ENCODE measurements at regions not wholly inside any gene's neighbourhood (a gene's known extent, or its start where the extent isn't known, plus 50 kb on each side); places are given as distances from the start of the nearest gene placed in this dataset.

DNA sequence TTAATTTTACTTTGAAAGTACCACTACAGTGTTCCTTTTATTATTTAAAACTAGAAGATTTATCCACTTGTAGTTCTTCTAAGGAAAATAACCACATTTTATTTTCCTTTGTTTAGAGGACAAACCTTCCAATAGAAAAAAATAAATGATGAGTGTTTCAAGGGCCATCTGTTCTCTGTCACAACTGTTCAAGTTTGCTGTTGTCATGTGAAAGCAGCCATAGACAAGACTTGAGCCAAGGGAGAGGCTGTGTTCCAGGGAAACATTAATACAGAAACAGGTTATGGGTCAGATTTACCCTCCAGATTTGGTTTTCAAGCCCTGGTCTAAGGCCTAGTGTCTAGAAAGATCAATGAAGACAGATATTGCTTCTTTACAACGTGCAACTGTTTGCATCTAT, 463.6 kb downstream of the C6orf118 start:
- TF ChIP-seq, protein P1, sequence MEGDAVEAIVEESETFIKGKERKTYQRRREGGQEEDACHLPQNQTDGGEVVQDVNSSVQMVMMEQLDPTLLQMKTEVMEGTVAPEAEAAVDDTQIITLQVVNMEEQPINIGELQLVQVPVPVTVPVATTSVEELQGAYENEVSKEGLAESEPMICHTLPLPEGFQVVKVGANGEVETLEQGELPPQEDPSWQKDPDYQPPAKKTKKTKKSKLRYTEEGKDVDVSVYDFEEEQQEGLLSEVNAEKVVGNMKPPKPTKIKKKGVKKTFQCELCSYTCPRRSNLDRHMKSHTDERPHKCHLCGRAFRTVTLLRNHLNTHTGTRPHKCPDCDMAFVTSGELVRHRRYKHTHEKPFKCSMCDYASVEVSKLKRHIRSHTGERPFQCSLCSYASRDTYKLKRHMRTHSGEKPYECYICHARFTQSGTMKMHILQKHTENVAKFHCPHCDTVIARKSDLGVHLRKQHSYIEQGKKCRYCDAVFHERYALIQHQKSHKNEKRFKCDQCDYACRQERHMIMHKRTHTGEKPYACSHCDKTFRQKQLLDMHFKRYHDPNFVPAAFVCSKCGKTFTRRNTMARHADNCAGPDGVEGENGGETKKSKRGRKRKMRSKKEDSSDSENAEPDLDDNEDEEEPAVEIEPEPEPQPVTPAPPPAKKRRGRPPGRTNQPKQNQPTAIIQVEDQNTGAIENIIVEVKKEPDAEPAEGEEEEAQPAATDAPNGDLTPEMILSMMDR (IDR thresholded peaks at IDR 0.05), result no peak
- intact Hi-C loops (cut with DNase I), result no loop called here
- ATAC-seq, result no peak

DNA sequence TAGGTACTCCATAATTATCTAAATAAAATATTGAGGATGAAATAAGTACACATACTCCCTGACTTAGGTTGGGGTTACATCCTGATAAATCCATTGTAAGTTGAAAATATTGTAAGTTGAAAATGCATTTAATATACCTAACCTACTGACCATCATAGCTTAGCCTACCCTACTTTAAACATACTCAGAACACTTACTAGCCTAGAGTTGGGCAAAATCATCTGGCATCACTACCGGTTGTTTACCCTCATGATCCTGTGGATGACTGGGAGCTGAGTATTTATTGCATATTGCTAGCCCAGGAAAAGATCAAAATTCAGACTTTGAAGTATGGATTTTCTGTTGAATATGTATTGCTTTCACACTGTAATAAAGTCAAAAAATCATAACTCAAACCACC, 467.3 kb downstream of the C6orf118 start:
- TF ChIP-seq, protein P1 (IDR thresholded peaks at IDR 0.05), result no peak
- intact Hi-C loops (cut with DNase I), result no loop called here

More for the DNA sequence above, 463.6 kb downstream of the C6orf118 start:
- Histone ChIP-seq H3K4me3 (no peak overlapping the region), H3K4me1 (no peaks in the 10 kb centered on the region), H3K9me3 (peaks cover 0 to 3% of the 10 kb centered on the region in 2 donors), H3K27me3 (no peaks in the 10 kb centered on the region), H3K36me3 (no peaks in the 10 kb centered on the region), H3K27ac (no peak overlapping the region)
- DNase-seq, result no peak

DNA sequence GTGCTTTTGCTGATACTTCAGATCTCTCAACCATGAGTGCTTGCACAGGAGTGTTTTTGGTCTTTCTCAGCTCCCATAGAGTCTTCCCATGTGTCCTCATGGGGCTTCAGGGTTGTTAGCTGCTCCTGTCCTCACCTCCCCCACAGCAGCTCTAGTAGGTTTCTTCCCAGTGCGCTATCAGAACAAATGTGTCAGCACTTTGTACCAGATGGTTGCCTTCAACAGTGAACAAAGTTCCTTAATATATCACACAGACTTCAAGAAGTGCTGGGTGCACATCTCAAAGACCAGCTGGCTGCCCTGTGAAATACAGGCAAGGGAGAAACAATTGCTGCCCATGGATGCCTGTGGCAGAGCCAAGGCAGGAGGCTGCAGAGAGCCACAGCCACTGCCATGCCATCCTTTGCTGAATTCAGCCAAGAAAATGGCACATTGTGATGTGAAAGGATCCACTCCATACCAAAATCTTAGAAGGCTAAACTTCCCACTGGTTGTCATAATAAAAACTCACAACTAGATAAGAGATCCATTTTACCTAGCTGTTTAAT, 471.3 kb downstream of the C6orf118 start:
- intact Hi-C loops (cut with DNase I), result no loop called here
- no peaks in the 10 kb centered on the region for H3K36me3 ChIP-seq
- no peak overlapping the region for H3K4me3 ChIP-seq
- H3K27me3 ChIP-seq, result no peaks in the 10 kb centered on the region
- no peak overlapping the region for H3K27ac ChIP-seq
- H3K4me1 ChIP-seq, result no peaks in the 10 kb centered on the region
- ATAC-seq (no peak), DNase-seq (no peak)
- TF ChIP-seq, protein P1 (IDR thresholded peaks at IDR 0.05), result no peak
- peaks cover 0 to 15% of the 10 kb centered on the region in 2 donors for H3K9me3 ChIP-seq

More for the DNA sequence above, 467.3 kb downstream of the C6orf118 start:
- Histone ChIP-seq H3K36me3 (no peaks in the 10 kb centered on the region), H3K27me3 (no peaks in the 10 kb centered on the region), H3K9me3 (peaks cover 0 to 15% of the 10 kb centered on the region in 2 donors), H3K4me1 (no peaks in the 10 kb centered on the region), H3K4me3 (no peak overlapping the region), H3K27ac (no peak overlapping the region)
- DNase-seq (no peak), ATAC-seq (no peak)

DNA sequence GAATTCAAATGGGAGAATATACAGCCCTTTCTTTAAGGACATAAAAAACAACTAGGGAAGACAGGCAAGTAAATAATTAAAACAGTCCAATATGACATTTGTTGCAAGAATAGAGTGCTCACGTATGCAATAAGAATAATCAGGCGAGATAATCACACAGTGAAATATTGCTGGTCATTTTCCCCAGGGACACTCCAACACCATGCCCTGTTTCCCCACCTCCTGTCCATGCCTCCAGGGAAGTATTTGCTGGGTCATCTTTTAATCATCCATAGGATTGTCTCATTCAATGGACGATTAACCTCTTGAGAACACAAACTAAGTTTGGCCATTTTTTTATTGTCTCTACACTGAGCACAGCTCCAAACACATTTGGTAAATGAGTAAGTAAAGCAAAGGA, 472.9 kb downstream of the C6orf118 start:
- ATAC-seq (no peak), DNase-seq (no peak)
- H3K4me1 ChIP-seq, result no peaks in the 10 kb centered on the region
- no peak overlapping the region for H3K27ac ChIP-seq
- intact Hi-C loops (cut with DNase I), result no loop called here
- TF ChIP-seq, protein P1 (IDR thresholded peaks at IDR 0.05), result no peak
- peaks cover 0 to 15% of the 10 kb centered on the region in 2 donors for H3K9me3 ChIP-seq
- no peaks in the 10 kb centered on the region for H3K36me3 ChIP-seq
- H3K4me3 ChIP-seq, result no peak overlapping the region
- H3K27me3 ChIP-seq, result no peaks in the 10 kb centered on the region

DNA sequence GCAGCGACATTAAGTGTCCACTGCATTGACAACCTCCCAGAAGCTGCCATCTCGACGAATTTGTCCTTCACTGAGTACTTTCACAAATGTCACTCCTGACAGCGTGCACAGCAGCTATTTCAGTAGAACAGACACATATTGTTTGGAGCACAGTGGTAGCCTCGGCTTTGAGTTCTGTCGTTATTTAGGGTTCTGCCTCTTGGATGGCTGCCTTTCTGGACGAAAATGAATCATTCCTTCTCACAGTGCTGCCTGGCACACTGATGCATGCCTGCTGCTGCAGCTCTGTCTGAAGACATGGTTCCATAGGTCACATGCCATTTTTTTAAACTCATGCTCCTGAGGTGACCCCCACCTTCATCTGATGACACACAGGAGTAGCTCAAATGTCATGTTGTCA, 477.0 kb downstream of the C6orf118 start:
- TF ChIP-seq, protein P1 (IDR thresholded peaks at IDR 0.05), result no peak
- no peak for DNase-seq
- H3K9me3 ChIP-seq, result no peaks in the 10 kb centered on the region
- no peaks in the 10 kb centered on the region for H3K27me3 ChIP-seq
- H3K36me3 ChIP-seq, result no peaks in the 10 kb centered on the region
- H3K27ac ChIP-seq, result no peak overlapping the region
- no peak overlapping the region for H3K4me3 ChIP-seq
- intact Hi-C loops (cut with DNase I), result no loop called here
- no peaks in the 10 kb centered on the region for H3K4me1 ChIP-seq
- ATAC-seq, result no peak
